SK-N-SH treated with all-trans-retinoic acid at 6 μM for 48 hours (cell line): ENCODE measurements at regions not wholly inside any gene's neighbourhood (a gene's known extent, or its start where the extent isn't known, plus 50 kb on each side); places are given as distances from the start of the nearest gene placed in this dataset.
A peak's percentile ranks its signal among the peaks of the same experiment; 100 is the strongest.

Source experiments
- ATAC-seq: fragments of 200-7000 bp; cut with Tn5 transposase; 3 replicates; pipeline ENCODE4 v1.9.1; 2020; ENCODE audit warnings: mild to moderate bottlenecking, moderate library complexity
- ARNTL ChIP-seq: fragments of 450-650 bp; formaldehyde crosslinking; IDR thresholded peaks from 2 replicates; pipeline ENCODE4 v1.5.0; 2020; ENCODE audit warnings: low read depth, mild to moderate bottlenecking, moderate library complexity, borderline replicate concordance
- CSDC2 ChIP-seq: fragments of 250-450 bp; sonication (Bioruptor Pico); IDR thresholded peaks from 2 replicates; pipeline ENCODE4 v1.5.0; 2020; ENCODE audit warnings: mild to moderate bottlenecking, moderate library complexity
- ESRRG ChIP-seq: fragments of 250-450 bp; sonication (Bioruptor Pico); IDR thresholded peaks from 2 replicates; pipeline ENCODE4 v1.6.1; 2021; ENCODE audit warnings: mild to moderate bottlenecking
- GLIS3 ChIP-seq: fragments of 250-450 bp; sonication (Bioruptor Pico); IDR thresholded peaks from 2 replicates; pipeline ENCODE4 v1.5.0; 2020; ENCODE audit warnings: mild to moderate bottlenecking, moderate library complexity
- ISL1 ChIP-seq: fragments of 250-450 bp; sonication (Bioruptor Pico); IDR thresholded peaks from 2 replicates; pipeline ENCODE4 v2.1.2; 2022; ENCODE audit warnings: mild to moderate bottlenecking, moderate library complexity
- OSR1 ChIP-seq: fragments of 250-450 bp; sonication (Bioruptor Pico); IDR thresholded peaks from 2 replicates; pipeline ENCODE4 v1.8.0; 2022; ENCODE audit warnings: moderate library complexity, mild to moderate bottlenecking, inconsistent platforms
- PPARA ChIP-seq: fragments of 250-450 bp; sonication (Bioruptor Pico); IDR thresholded peaks from 2 replicates; pipeline ENCODE4 v1.5.0; 2020; ENCODE audit warnings: mild to moderate bottlenecking, borderline replicate concordance
- SNAI2 ChIP-seq: fragments of 250-450 bp; sonication (Bioruptor Pico); IDR thresholded peaks from 2 replicates; pipeline ENCODE4 v1.5.0; 2020; ENCODE audit warnings: mild to moderate bottlenecking, moderate library complexity
- TCF4 ChIP-seq: fragments of 250-450 bp; sonication (Bioruptor Pico); IDR thresholded peaks from 2 replicates; pipeline ENCODE4 v1.8.0; 2021; ENCODE audit warnings: mild to moderate bottlenecking, moderate library complexity, borderline replicate concordance
- TOX ChIP-seq: fragments of 250-450 bp; sonication (Bioruptor Pico); IDR thresholded peaks from 2 replicates; pipeline ENCODE4 v1.8.0; 2021; ENCODE audit warnings: mild to moderate bottlenecking, moderate library complexity, borderline replicate concordance
- ZC3H10 ChIP-seq: fragments of 250-450 bp; sonication (Bioruptor Pico); IDR thresholded peaks from 2 replicates; pipeline ENCODE4 v1.5.1; 2021; ENCODE audit warnings: mild to moderate bottlenecking, moderate library complexity
- ZFP3 ChIP-seq: fragments of 250-450 bp; sonication (Bioruptor Pico); IDR thresholded peaks from 2 replicates; pipeline ENCODE4 v1.5.0; 2020; ENCODE audit warnings: mild to moderate bottlenecking, moderate library complexity
- ZNF565 ChIP-seq: fragments of 450-650 bp; formaldehyde crosslinking; conservative IDR thresholded peaks from 2 replicates; pipeline ENCODE4 v1.5.0; 2020; ENCODE audit warnings: low read depth, mild to moderate bottlenecking, moderate library complexity
- ZNF8 ChIP-seq: fragments of 450-650 bp; formaldehyde crosslinking; IDR thresholded peaks from 2 replicates; pipeline ENCODE4 v1.5.0; 2020; ENCODE audit warnings: mild to moderate bottlenecking, moderate library complexity
- TF ChIP-seq, protein P1 (sequence below): fragments of 250-450 bp; sonication (Bioruptor Pico); IDR thresholded peaks from 2 replicates; pipeline ENCODE4 v1.5.0; 2020; ENCODE audit warnings: mild to moderate bottlenecking, moderate library complexity
- TF ChIP-seq, protein P2 (sequence below): fragments of 250-450 bp; sonication (Bioruptor Pico); IDR thresholded peaks from 2 replicates; pipeline ENCODE4 v1.5.1; 2021; ENCODE audit warnings: mild to moderate bottlenecking, moderate library complexity
- TF ChIP-seq, protein P3 (sequence below): fragments of 250-450 bp; sonication (Bioruptor Pico); IDR thresholded peaks from 2 replicates; pipeline ENCODE4 v1.5.1; 2020; ENCODE audit warnings: low read depth, mild to moderate bottlenecking, moderate library complexity
- TF ChIP-seq, protein P4 (sequence below): fragments of 250-450 bp; sonication (Bioruptor Pico); IDR thresholded peaks from 2 replicates; pipeline ENCODE4 v1.8.0; 2020; ENCODE audit warnings: mild to moderate bottlenecking, moderate library complexity, borderline replicate concordance
- TF ChIP-seq, protein P5 (sequence below): fragments of 250-450 bp; sonication (Bioruptor Pico); IDR thresholded peaks from 2 replicates; pipeline ENCODE4 v1.8.0; 2021; ENCODE audit warnings: low read depth, mild to moderate bottlenecking, moderate library complexity, borderline replicate concordance

DNA sequence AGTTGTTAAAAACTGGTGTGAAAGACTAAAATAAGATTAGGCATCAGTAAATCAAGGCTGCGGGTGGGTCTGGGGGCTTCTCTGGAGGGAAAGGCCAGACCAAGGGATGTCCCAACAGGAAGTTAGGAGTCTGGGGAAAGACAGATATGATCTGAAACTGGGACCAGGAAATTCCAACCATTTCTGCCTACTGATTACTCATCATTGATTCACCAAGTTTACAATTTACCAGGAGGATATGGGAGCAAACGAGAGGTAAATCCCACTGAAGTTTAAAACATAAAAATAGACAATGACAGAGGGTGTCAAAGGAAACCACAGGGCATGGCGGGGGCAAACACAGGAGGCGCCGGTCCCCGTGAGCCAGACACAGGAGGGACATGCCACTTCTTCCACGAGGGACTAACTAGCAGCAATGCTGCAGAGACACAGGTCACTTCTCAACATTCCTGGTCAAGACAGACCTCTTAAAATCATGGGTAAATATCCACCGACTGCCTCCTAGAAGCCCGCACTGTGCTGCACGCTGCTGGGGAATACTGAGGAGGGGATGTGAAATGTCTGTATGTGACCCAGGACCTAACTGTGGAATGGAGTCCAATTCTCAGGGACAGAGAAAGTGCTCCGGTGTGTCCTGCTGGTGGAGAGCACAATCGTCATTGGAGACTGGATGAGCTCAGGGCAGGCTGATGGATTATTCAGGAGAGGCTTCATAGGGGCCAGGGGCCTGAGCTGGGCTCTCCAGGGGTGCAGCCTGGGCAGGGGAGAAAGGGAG, 153.4 kb upstream of the KLF14 start (continued):
- TF ChIP-seq, protein P1, sequence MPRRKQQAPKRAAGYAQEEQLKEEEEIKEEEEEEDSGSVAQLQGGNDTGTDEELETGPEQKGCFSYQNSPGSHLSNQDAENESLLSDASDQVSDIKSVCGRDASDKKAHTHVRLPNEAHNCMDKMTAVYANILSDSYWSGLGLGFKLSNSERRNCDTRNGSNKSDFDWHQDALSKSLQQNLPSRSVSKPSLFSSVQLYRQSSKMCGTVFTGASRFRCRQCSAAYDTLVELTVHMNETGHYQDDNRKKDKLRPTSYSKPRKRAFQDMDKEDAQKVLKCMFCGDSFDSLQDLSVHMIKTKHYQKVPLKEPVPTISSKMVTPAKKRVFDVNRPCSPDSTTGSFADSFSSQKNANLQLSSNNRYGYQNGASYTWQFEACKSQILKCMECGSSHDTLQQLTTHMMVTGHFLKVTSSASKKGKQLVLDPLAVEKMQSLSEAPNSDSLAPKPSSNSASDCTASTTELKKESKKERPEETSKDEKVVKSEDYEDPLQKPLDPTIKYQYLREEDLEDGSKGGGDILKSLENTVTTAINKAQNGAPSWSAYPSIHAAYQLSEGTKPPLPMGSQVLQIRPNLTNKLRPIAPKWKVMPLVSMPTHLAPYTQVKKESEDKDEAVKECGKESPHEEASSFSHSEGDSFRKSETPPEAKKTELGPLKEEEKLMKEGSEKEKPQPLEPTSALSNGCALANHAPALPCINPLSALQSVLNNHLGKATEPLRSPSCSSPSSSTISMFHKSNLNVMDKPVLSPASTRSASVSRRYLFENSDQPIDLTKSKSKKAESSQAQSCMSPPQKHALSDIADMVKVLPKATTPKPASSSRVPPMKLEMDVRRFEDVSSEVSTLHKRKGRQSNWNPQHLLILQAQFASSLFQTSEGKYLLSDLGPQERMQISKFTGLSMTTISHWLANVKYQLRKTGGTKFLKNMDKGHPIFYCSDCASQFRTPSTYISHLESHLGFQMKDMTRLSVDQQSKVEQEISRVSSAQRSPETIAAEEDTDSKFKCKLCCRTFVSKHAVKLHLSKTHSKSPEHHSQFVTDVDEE (CRISPR knock-in tag): no peak
- TF ChIP-seq ARNTL (CRISPR knock-in tag) (no peak), ZC3H10 (CRISPR knock-in tag) (peak; percentile 58; the same call in 1 of the 2 replicates)
- TF ChIP-seq, all 23 proteins: peak for 7

DNA sequence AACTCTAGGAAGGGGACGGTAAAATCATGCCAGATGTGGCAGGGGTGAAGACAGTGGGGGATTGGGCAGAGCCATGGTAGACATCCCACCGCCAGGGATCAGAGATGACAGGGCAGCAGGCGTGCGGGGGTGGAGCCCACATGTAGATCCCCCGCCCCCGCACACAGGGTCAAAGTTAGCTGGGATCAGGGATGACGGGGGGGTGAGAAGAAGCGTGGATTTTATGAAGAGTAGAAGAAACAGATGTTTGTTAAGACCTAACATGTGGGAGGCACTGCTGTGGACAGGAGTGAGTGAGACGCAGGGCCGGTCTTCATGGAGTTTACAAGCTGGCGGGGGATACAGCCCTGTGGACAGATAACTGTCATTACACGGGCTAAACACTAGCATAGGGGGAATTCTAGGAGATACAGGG, 154.0 kb upstream of the KLF14 start:
- peak; percentile 10 for ATAC-seq
- TF ChIP-seq ZNF565 (CRISPR knock-in tag) (no peak), ZFP3 (CRISPR knock-in tag) (no peak)
- TF ChIP-seq, protein P1 (CRISPR knock-in tag): no peak
- TF ChIP-seq, protein P2, sequence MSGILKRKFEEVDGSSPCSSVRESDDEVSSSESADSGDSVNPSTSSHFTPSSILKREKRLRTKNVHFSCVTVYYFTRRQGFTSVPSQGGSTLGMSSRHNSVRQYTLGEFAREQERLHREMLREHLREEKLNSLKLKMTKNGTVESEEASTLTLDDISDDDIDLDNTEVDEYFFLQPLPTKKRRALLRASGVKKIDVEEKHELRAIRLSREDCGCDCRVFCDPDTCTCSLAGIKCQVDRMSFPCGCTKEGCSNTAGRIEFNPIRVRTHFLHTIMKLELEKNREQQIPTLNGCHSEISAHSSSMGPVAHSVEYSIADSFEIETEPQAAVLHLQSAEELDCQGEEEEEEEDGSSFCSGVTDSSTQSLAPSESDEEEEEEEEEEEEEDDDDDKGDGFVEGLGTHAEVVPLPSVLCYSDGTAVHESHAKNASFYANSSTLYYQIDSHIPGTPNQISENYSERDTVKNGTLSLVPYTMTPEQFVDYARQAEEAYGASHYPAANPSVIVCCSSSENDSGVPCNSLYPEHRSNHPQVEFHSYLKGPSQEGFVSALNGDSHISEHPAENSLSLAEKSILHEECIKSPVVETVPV (CRISPR knock-in tag): no peak
- TF ChIP-seq, all 23 proteins: peak for 0

DNA sequence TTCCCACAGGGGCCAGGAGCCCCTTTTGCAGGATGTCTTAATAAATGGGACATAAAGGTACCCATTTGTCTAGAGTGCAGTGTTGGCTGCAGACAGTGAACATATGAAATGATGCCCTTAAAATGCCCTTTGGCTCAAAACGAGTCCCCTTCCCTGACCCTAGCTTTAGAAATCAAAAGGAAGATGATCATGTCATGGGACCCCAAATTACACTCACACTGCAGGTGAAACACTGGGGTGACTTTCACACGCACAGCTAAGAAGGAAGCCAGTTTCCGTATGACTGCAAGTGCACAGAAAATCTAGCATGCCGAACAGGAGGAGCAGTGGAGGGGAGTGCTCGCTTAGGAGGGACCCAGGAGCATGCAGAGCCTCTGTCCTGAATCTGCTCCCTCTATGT, 154.5 kb upstream of the KLF14 start:
- ATAC-seq: no peak
- TF ChIP-seq, protein P3, sequence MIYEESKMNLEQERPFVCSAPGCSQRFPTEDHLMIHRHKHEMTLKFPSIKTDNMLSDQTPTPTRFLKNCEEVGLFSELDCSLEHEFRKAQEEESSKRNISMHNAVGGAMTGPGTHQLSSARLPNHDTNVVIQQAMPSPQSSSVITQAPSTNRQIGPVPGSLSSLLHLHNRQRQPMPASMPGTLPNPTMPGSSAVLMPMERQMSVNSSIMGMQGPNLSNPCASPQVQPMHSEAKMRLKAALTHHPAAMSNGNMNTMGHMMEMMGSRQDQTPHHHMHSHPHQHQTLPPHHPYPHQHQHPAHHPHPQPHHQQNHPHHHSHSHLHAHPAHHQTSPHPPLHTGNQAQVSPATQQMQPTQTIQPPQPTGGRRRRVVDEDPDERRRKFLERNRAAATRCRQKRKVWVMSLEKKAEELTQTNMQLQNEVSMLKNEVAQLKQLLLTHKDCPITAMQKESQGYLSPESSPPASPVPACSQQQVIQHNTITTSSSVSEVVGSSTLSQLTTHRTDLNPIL: no peak
- TF ChIP-seq ZNF565 (CRISPR knock-in tag): no peak
- TF ChIP-seq, protein P1 (CRISPR knock-in tag): no peak
- no peak for TF ChIP-seq CSDC2 (CRISPR knock-in tag)
- TF ChIP-seq PPARA (CRISPR knock-in tag): no peak
- TF ChIP-seq TOX (CRISPR knock-in tag): no peak
- TF ChIP-seq GLIS3 (CRISPR knock-in tag): no peak
- TF ChIP-seq ESRRG (CRISPR knock-in tag): no peak
- TF ChIP-seq ZFP3 (CRISPR knock-in tag): no peak
- TF ChIP-seq OSR1 (CRISPR knock-in tag): no peak
- TF ChIP-seq SNAI2: no peak
- TF ChIP-seq ARNTL (CRISPR knock-in tag): no peak
- no peak for TF ChIP-seq ZC3H10 (CRISPR knock-in tag)
- TF ChIP-seq TCF4 (CRISPR knock-in tag): no peak
- no peak for TF ChIP-seq ISL1 (CRISPR knock-in tag)
- no peak for TF ChIP-seq ZNF8 (CRISPR knock-in tag)
- TF ChIP-seq, protein P4, sequence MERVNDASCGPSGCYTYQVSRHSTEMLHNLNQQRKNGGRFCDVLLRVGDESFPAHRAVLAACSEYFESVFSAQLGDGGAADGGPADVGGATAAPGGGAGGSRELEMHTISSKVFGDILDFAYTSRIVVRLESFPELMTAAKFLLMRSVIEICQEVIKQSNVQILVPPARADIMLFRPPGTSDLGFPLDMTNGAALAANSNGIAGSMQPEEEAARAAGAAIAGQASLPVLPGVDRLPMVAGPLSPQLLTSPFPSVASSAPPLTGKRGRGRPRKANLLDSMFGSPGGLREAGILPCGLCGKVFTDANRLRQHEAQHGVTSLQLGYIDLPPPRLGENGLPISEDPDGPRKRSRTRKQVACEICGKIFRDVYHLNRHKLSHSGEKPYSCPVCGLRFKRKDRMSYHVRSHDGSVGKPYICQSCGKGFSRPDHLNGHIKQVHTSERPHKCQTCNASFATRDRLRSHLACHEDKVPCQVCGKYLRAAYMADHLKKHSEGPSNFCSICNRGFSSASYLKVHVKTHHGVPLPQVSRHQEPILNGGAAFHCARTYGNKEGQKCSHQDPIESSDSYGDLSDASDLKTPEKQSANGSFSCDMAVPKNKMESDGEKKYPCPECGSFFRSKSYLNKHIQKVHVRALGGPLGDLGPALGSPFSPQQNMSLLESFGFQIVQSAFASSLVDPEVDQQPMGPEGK: no peak
- TF ChIP-seq, protein P5, sequence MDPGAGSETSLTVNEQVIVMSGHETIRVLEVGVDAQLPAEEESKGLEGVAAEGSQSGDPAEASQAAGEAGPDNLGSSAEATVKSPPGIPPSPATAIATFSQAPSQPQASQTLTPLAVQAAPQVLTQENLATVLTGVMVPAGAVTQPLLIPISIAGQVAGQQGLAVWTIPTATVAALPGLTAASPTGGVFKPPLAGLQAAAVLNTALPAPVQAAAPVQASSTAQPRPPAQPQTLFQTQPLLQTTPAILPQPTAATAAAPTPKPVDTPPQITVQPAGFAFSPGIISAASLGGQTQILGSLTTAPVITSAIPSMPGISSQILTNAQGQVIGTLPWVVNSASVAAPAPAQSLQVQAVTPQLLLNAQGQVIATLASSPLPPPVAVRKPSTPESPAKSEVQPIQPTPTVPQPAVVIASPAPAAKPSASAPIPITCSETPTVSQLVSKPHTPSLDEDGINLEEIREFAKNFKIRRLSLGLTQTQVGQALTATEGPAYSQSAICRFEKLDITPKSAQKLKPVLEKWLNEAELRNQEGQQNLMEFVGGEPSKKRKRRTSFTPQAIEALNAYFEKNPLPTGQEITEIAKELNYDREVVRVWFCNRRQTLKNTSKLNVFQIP (CRISPR knock-in tag): no peak
